ENCODE measurements at regions not wholly inside any gene's neighbourhood (a gene's known extent, or its start where the extent isn't known, plus 50 kb on each side); places are given as distances from the start of the nearest gene placed in this dataset.
"Not testable (repeated sequence)": the region's sequence is repeated elsewhere in the genome, so short reads cannot be mapped to it uniquely, and the experiment has no call there.

- no peak for DNase-seq
Measured at GRCh38 chr7:138378741-138379559, 81.1 kb upstream of the TRIM24 start.

- DNase-seq = no peak
Measured at GRCh38 chr7:138382862-138383565, 77.0 kb upstream of the TRIM24 start.

- no peak for DNase-seq
Measured at GRCh38 chr7:138386821-138387220, 73.2 kb upstream of the TRIM24 start.

GRCh38 chr7:138387755-138388475, 72.1 kb upstream of the TRIM24 start:
- no peak for DNase-seq

- no peak for DNase-seq
Measured at GRCh38 chr7:138388673-138389491, 71.2 kb upstream of the TRIM24 start.

- no peak for DNase-seq
Measured at GRCh38 chr7:138395763-138396162, 64.3 kb upstream of the TRIM24 start.

GRCh38 chr7:138396251-138397070, 63.6 kb upstream of the TRIM24 start:
- DNase-seq = no peak

GRCh38 chr7:138397071-138397433, 63.0 kb upstream of the TRIM24 start:
- not testable (repeated sequence) for DNase-seq

GRCh38 chr7:138398857-138399256, 61.2 kb upstream of the TRIM24 start:
- DNase-seq = no peak

GRCh38 chr7:138400400-138400886, 59.6 kb upstream of the TRIM24 start:
- no peak for DNase-seq

GRCh38 chr7:138402749-138403148, 57.3 kb upstream of the TRIM24 start:
- DNase-seq = no peak

GRCh38 chr7:138405496-138405895, 54.6 kb upstream of the TRIM24 start:
- no peak for DNase-seq

- no peak for DNase-seq
Measured at GRCh38 chr7:138407792-138408191, 52.3 kb upstream of the TRIM24 start.

Data from NCI-H1105 (cell line).